KMS-11 (cell line): ENCODE measurements at regions not wholly inside any gene's neighbourhood (a gene's known extent, or its start where the extent isn't known, plus 50 kb on each side); places are given as distances from the start of the nearest gene placed in this dataset.

Experiments used
- H2AFZ ChIP-seq: fragments of 200-600 bp; sonication (generic); 2 replicates; pipeline ENCODE4 v1.6.1; 2016; ENCODE audit warnings: antibody characterized with exemption, mixed run types, low read depth
- H3K27ac ChIP-seq: fragments of 200-600 bp; sonication (generic); 2 replicates; pipeline ENCODE4 v1.6.1; 2016; ENCODE audit warnings: mild to moderate bottlenecking, mixed run types
- H3K27me3 ChIP-seq: fragments of 200-600 bp; sonication (generic); 2 replicates; pipeline ENCODE4 v1.6.1; 2017; ENCODE audit warnings: mild to moderate bottlenecking, low read depth, mixed run types, moderate library complexity; ENCODE audit not compliant: insufficient read depth
- H3K36me3 ChIP-seq: fragments of 200-600 bp; sonication (generic); 2 replicates; pipeline ENCODE4 v1.6.1; 2017; ENCODE audit warnings: mild to moderate bottlenecking, mixed run types; ENCODE audit not compliant: insufficient read depth
- H3K4me1 ChIP-seq: fragments of 200-600 bp; sonication (generic); 2 replicates; pipeline ENCODE4 v1.6.1; 2016; ENCODE audit warnings: mild to moderate bottlenecking, low read depth, mixed run types; ENCODE audit not compliant: poor library complexity, severe bottlenecking
- H3K4me2 ChIP-seq: fragments of 200-600 bp; sonication (generic); 2 replicates; pipeline ENCODE4 v1.7.0; 2016; ENCODE audit warnings: mild to moderate bottlenecking, mixed run types
- H3K4me3 ChIP-seq: fragments of 200-600 bp; sonication (generic); IDR thresholded peaks from 2 replicates; pipeline ENCODE4 v1.6.1; 2017; ENCODE audit warnings: low read depth, low read length, mixed read lengths; ENCODE audit not compliant: insufficient read depth
- H3K79me2 ChIP-seq: fragments of 200-600 bp; sonication (generic); 2 replicates; pipeline ENCODE4 v1.6.1; 2016; ENCODE audit warnings: low read depth, mixed run types; ENCODE audit not compliant: insufficient read depth
- H3K9ac ChIP-seq: fragments of 200-600 bp; sonication (generic); 2 replicates; pipeline ENCODE4 v1.6.1; 2016; ENCODE audit warnings: mild to moderate bottlenecking, mixed run types
- H4K20me1 ChIP-seq: fragments of 200-600 bp; sonication (generic); 2 replicates; pipeline ENCODE4 v1.6.1; 2016; ENCODE audit warnings: mild to moderate bottlenecking, mixed run types; ENCODE audit not compliant: insufficient read depth
- TF ChIP-seq, protein P1 (sequence below): fragments of 200-600 bp; sonication (generic); conservative IDR thresholded peaks from 2 replicates; pipeline ENCODE4 v1.6.1; 2017; ENCODE audit warnings: low read depth, mild to moderate bottlenecking, antibody characterized with exemption, low read length, moderate library complexity, mixed read lengths

DNA sequence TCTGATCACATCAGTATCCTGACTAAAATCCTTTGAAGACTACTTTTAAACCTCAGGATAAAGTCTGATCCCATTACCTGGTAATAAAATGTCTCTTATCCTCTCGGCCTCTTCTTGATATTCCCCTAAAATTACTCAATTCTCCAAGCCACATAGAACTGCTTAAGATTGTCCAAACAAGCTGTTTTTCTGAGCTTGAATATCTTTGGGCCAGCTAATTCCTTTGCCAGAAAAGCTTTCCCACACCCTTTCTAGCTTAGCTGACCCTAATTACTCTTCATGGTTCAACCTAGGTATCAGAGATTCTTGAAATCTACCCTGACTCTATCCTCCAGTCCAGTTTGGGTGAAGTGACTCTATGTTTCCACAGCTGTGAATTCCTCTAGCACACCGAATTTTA is 328.6 kb downstream of the CRPPA start:
- no peak overlapping the region for H3K27ac ChIP-seq
- H3K27me3 ChIP-seq = no peaks in the 10 kb centered on the region
- H3K4me2 ChIP-seq = no peak overlapping the region
- H4K20me1 ChIP-seq = no peaks in the 10 kb centered on the region
- H2AFZ ChIP-seq = no peak overlapping the region
- no peak overlapping the region for H3K4me3 ChIP-seq
- no peaks in the 10 kb centered on the region for H3K4me1 ChIP-seq
- H3K9ac ChIP-seq = no peak overlapping the region
- H3K36me3 ChIP-seq = no peaks in the 10 kb centered on the region
- TF ChIP-seq, protein P1, sequence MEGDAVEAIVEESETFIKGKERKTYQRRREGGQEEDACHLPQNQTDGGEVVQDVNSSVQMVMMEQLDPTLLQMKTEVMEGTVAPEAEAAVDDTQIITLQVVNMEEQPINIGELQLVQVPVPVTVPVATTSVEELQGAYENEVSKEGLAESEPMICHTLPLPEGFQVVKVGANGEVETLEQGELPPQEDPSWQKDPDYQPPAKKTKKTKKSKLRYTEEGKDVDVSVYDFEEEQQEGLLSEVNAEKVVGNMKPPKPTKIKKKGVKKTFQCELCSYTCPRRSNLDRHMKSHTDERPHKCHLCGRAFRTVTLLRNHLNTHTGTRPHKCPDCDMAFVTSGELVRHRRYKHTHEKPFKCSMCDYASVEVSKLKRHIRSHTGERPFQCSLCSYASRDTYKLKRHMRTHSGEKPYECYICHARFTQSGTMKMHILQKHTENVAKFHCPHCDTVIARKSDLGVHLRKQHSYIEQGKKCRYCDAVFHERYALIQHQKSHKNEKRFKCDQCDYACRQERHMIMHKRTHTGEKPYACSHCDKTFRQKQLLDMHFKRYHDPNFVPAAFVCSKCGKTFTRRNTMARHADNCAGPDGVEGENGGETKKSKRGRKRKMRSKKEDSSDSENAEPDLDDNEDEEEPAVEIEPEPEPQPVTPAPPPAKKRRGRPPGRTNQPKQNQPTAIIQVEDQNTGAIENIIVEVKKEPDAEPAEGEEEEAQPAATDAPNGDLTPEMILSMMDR = no peak
- H3K79me2 ChIP-seq = no peaks in the 10 kb centered on the region

- Histone ChIP-seq H3K4me1 (no peaks in the 10 kb centered on the region), H3K27ac (no peak overlapping the region), H3K4me2 (no peak overlapping the region), H3K4me3 (no peak overlapping the region), H2AFZ (no peak overlapping the region), H4K20me1 (no peaks in the 10 kb centered on the region), H3K27me3 (no peaks in the 10 kb centered on the region), H3K79me2 (no peaks in the 10 kb centered on the region), H3K36me3 (no peaks in the 10 kb centered on the region), H3K9ac (no peak overlapping the region)
- TF ChIP-seq, protein P1 = no peak
Measured at GRCh38 chr7:16091701-16092310, 329.5 kb downstream of the CRPPA start.

GRCh38 chr7:16089801-16090200 is 331.5 kb downstream of the CRPPA start:
- TF ChIP-seq, protein P1 = no peak
- no peaks in the 10 kb centered on the region for H4K20me1 ChIP-seq
- no peak overlapping the region for H3K4me2 ChIP-seq
- H3K4me1 ChIP-seq = no peaks in the 10 kb centered on the region
- H3K9ac ChIP-seq = no peak overlapping the region
- no peak overlapping the region for H2AFZ ChIP-seq
- H3K4me3 ChIP-seq = no peak overlapping the region
- H3K79me2 ChIP-seq = no peaks in the 10 kb centered on the region
- no peaks in the 10 kb centered on the region for H3K27me3 ChIP-seq
- H3K36me3 ChIP-seq = no peaks in the 10 kb centered on the region
- H3K27ac ChIP-seq = no peak overlapping the region

DNA sequence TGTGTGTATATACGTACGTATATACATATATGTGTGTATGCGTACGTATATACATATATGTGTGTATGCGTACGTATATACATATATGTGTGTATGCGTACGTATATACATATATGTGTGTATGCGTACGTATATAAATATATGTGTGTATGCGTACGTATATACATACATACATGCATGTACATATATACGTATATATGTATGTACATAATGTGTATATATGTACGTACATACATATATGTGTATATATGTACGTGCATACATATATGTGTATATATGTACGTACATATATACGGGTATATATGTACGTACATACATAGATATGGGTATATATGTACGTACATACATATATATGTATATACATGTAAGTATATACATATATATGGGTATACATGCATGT is 332.1 kb downstream of the CRPPA start:
- no peaks in the 10 kb centered on the region for H3K79me2 ChIP-seq
- H3K27ac ChIP-seq = no peak overlapping the region
- no peak overlapping the region for H3K4me3 ChIP-seq
- no peak overlapping the region for H2AFZ ChIP-seq
- H3K36me3 ChIP-seq = no peaks in the 10 kb centered on the region
- TF ChIP-seq, protein P1 = no peak
- no peak overlapping the region for H3K4me2 ChIP-seq
- no peaks in the 10 kb centered on the region for H4K20me1 ChIP-seq
- no peaks in the 10 kb centered on the region for H3K4me1 ChIP-seq
- no peak overlapping the region for H3K9ac ChIP-seq
- no peaks in the 10 kb centered on the region for H3K27me3 ChIP-seq
